ENCODE measurements at regions not wholly inside any gene's neighbourhood (a gene's known extent, or its start where the extent isn't known, plus 50 kb on each side); places are given as distances from the start of the nearest gene placed in this dataset.

DNA sequence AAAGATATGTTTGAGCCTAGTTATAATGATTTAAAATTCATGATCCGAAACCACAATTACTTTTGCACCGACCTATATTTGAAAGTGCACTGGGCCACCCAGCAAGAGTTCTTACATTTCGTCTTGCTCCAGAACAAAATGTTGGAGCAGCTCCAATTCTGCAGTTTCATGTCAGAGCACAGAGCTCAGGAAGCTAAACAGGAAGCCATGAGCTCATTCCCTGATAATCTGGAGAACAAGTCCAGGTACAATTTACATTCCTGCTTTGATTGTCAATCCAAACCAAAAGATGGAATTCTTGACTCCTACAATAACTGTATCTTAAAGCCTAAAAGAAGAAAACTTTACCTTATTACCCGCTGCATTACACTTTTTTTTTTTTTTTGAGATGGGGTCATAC is 131.8 kb downstream of the KCTD12 start:
- ChIA-PET POLR2A (no interaction called here), CTCF (interaction anchor here (1.0 kb wide), 1 partner anchor 46 kb away, joined by 5 read pairs; no protein-coding TSS in a partner anchor)
- H3K36me3 Mint-ChIP-seq (ENCODE audit: low read depth) = no peaks in the 10 kb centered on the region
- no peak for TF ChIP-seq CTCF (IDR thresholded peaks at IDR 0.05)
- no peaks in the 10 kb centered on the region for H3K4me1 Mint-ChIP-seq
- H3K27ac Mint-ChIP-seq = no peak overlapping the region
- no peaks in the 10 kb centered on the region for H3K9me3 Mint-ChIP-seq
- DNase-seq (no peak), ATAC-seq (ENCODE audit: low read depth) (no peak)
- no peak overlapping the region for H3K4me3 Mint-ChIP-seq
- intact Hi-C loops (cut with micrococcal nuclease) = no loop called here
- H3K27me3 Mint-ChIP-seq = no peaks in the 10 kb centered on the region

DNA sequence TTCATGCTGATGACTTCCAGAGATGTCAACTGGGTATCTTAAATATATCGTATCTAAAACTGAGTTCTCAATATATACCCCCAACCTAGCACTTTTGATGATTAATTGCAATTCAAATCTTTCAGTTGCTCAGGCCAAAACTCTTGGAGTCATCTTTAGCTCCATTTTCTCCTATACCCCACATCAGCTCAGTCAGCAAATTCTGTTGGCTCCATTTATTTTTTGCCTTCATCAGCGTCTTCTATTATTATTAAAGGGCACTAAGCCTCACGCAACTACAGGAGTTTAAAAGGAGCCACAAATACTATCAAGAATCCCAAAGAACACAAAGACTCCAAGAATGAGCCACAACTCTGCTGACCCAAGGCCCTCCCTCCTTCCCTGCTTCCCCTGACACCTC is 134.9 kb downstream of the KCTD12 start:
- intact Hi-C loops (cut with micrococcal nuclease) = no loop called here
- H3K27me3 Mint-ChIP-seq = no peaks in the 10 kb centered on the region
- no peak for TF ChIP-seq CTCF (IDR thresholded peaks at IDR 0.05)
- no peaks in the 10 kb centered on the region for H3K36me3 Mint-ChIP-seq (ENCODE audit: low read depth)
- no peak overlapping the region for H3K4me3 Mint-ChIP-seq
- ATAC-seq (ENCODE audit: low read depth) = no peak
- no peak overlapping the region for H3K27ac Mint-ChIP-seq
- DNase-seq = no peak
- no peaks in the 10 kb centered on the region for H3K4me1 Mint-ChIP-seq
- POLR2A ChIA-PET = no interaction called here
- no peaks in the 10 kb centered on the region for H3K9me3 Mint-ChIP-seq
- CTCF ChIA-PET = no interaction called here

GRCh38 chr13:76750126-76750525 is 136.1 kb downstream of the KCTD12 start:
- DNase-seq (no peak), ATAC-seq (ENCODE audit: low read depth) (no peak)
- TF ChIP-seq CTCF (IDR thresholded peaks at IDR 0.05) = no peak
- Mint-ChIP-seq H3K4me1 (peaks cover 9% of the 10 kb centered on the region), H3K36me3 (ENCODE audit: low read depth) (no peaks in the 10 kb centered on the region), H3K27ac (no peak overlapping the region), H3K4me3 (no peak overlapping the region), H3K9me3 (no peaks in the 10 kb centered on the region), H3K27me3 (no peaks in the 10 kb centered on the region)
- ChIA-PET CTCF (no interaction called here), POLR2A (no interaction called here)
- intact Hi-C loops (cut with micrococcal nuclease) = no loop called here

GRCh38 chr13:76745261-76746200 is 140.7 kb downstream of the KCTD12 start:
- intact Hi-C loops (cut with micrococcal nuclease) = no loop called here
- no peak for TF ChIP-seq CTCF (IDR thresholded peaks at IDR 0.05)
- DNase-seq (no peak), ATAC-seq (ENCODE audit: low read depth) (no peak)
- H3K36me3 Mint-ChIP-seq (ENCODE audit: low read depth) = no peaks in the 10 kb centered on the region
- H3K9me3 Mint-ChIP-seq = peaks cover 15% of the 10 kb centered on the region
- H3K4me1 Mint-ChIP-seq = peaks cover 17% of the 10 kb centered on the region
- H3K4me3 Mint-ChIP-seq = peak overlapping the region; percentile 39
- CTCF ChIA-PET = no interaction called here
- H3K27me3 Mint-ChIP-seq = no peaks in the 10 kb centered on the region
- POLR2A ChIA-PET = interaction anchor here (0.7 kb wide), 1 partner anchor 140 kb away, joined by 5 read pairs; no protein-coding TSS in a partner anchor
- H3K27ac Mint-ChIP-seq = peak overlapping the region; percentile 15

GRCh38 chr13:76741624-76742023 is 144.6 kb downstream of the KCTD12 start:
- POLR2A ChIA-PET = no interaction called here
- no peak for DNase-seq
- Mint-ChIP-seq H3K9me3 (peaks cover 15% of the 10 kb centered on the region), H3K27ac (no peak overlapping the region), H3K36me3 (ENCODE audit: low read depth) (no peaks in the 10 kb centered on the region), H3K27me3 (no peaks in the 10 kb centered on the region), H3K4me3 (no peak overlapping the region), H3K4me1 (peaks cover 17% of the 10 kb centered on the region)
- no peak for TF ChIP-seq CTCF (IDR thresholded peaks at IDR 0.05)
- intact Hi-C loops (cut with micrococcal nuclease) = no loop called here
- CTCF ChIA-PET = no interaction called here
- no peak for ATAC-seq (ENCODE audit: low read depth)
